Kidney (tissue), 13 donors: ENCODE measurements at regions not wholly inside any gene's neighbourhood (a gene's known extent, or its start where the extent isn't known, plus 50 kb on each side); places are given as distances from the start of the nearest gene placed in this dataset.
A peak's percentile ranks its signal among the peaks of the same experiment; 100 is the strongest.

Experiments used
- DNase-seq, 5 donors: peaks; one replicate each; pipeline ENCODE4 v3.0.0-alpha.2; 2013 to 2020
- FAIRE-seq: peaks from 2 replicates; lab custom pipeline; 2012; peaks lifted over from hg19 to GRCh38; lab: Jason Lieb, UNC
- H3K27ac ChIP-seq, 2 donors: one replicate each; pipeline ENCODE4 v1.7.0; 2013; ENCODE audit warnings: low read depth in 2 of 2, low read length in 2 of 2, inconsistent platforms in 1 of 2
- H3K27me3 ChIP-seq: one replicate; pipeline ENCODE4 v1.7.1; 2013; ENCODE audit warnings: low read length, inconsistent platforms; ENCODE audit not compliant: control insufficient read depth, insufficient read depth
- H3K36me3 ChIP-seq, 3 donors: one replicate each; pipeline versions ENCODE4 v1.7.0 to v1.7.1; 2013; ENCODE audit warnings: low read length in 3 of 3, control low read depth in 1 of 3, inconsistent platforms in 1 of 3; ENCODE audit not compliant: insufficient read depth in 3 of 3, control insufficient read depth in 2 of 3
- H3K4me1 ChIP-seq, 3 donors: one replicate each; pipeline versions ENCODE4 v1.7.0 to v1.7.1; 2013; ENCODE audit warnings: low read length in 3 of 3, inconsistent platforms in 1 of 3, low read depth in 1 of 3; ENCODE audit not compliant: control insufficient read depth in 2 of 3, insufficient read depth in 2 of 3
- H3K4me3 ChIP-seq, 3 donors: one replicate each; pipeline versions ENCODE4 v1.7.0 to v1.8.1; 2013; ENCODE audit warnings: low read length in 3 of 3, control low read depth in 1 of 3, inconsistent platforms in 1 of 3
- H3K9ac ChIP-seq, 3 donors: one replicate each; pipeline versions ENCODE4 v1.7.0 to v1.7.1; 2013; ENCODE audit warnings: low read length in 3 of 3, control low read depth in 1 of 3, inconsistent platforms in 1 of 3
- H3K9me3 ChIP-seq, 3 donors: one replicate each; pipeline versions ENCODE4 v1.7.0 to v1.7.1; 2013; ENCODE audit warnings: low read length in 3 of 3, control low read depth in 1 of 3, inconsistent platforms in 1 of 3; ENCODE audit not compliant: control insufficient read depth in 2 of 3, insufficient read depth in 1 of 3
- intact Hi-C: fragments of 100-400 bp; cut with DNase I; formaldehyde crosslinking; loops from one replicate; pipeline ENCODE4 v1.11.1; 2022
- TF ChIP-seq, protein P1 (sequence below): IDR thresholded peaks from 3 replicates; pipeline ENCODE4 v1.5.1; 2012; ENCODE audit warnings: mild to moderate bottlenecking, moderate library complexity, borderline replicate concordance; ENCODE audit not compliant: insufficient read depth; ENCODE audit errors: extremely low read depth
- donor health status: control.
- donor health status: control.
- donor health status: control.
- donor health status: control.
- donor health status: control.
- donor health status: DM: yes; HTN: yes; CAD: no.
- donor health status: Normal renal cell carcinoma (clear cell type).

DNA sequence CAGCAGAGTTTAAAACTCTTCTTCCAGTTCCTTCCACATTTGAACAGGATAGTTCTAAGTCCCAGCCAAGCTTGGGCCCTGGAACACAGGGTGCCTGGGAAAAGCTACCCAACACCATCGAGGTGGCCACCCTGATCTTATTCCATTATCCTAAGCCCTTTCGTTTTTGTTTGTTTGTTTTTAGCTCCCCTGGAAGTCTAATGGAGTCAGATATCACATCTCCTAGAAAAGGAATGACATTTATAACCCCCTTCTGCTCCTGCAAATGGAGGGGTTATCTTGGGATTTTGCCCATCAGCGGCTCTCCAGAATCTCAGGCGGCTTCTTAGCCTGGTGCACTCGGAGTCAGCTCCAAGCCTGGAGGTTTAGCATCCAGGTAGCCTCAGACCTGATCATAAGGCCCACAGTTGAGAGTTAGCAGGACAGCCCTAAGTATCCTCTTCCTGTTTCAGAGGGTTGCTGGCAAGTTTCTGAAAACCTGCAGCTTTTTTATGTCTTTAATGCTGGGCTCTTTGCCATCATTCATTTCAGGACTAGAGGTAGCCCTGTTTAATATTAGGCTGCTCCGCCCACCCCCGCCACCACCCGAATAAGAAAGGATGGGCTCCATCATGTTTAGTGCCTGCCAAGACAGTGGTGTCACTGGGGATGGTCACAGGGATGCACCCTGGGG lies 230.0 kb upstream of the LNX1 start:
- Histone ChIP-seq H3K27me3 (no peaks in the 10 kb centered on the region), H3K9ac (no peak overlapping the region), H3K4me1 (no peaks in the 10 kb centered on the region), H3K27ac (no peak overlapping the region), H3K9me3 (no peaks in the 10 kb centered on the region), H3K36me3 (no peaks in the 10 kb centered on the region), H3K4me3 (no peak overlapping the region)
- no peak for DNase-seq
- TF ChIP-seq, protein P1, sequence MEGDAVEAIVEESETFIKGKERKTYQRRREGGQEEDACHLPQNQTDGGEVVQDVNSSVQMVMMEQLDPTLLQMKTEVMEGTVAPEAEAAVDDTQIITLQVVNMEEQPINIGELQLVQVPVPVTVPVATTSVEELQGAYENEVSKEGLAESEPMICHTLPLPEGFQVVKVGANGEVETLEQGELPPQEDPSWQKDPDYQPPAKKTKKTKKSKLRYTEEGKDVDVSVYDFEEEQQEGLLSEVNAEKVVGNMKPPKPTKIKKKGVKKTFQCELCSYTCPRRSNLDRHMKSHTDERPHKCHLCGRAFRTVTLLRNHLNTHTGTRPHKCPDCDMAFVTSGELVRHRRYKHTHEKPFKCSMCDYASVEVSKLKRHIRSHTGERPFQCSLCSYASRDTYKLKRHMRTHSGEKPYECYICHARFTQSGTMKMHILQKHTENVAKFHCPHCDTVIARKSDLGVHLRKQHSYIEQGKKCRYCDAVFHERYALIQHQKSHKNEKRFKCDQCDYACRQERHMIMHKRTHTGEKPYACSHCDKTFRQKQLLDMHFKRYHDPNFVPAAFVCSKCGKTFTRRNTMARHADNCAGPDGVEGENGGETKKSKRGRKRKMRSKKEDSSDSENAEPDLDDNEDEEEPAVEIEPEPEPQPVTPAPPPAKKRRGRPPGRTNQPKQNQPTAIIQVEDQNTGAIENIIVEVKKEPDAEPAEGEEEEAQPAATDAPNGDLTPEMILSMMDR = no peak
- FAIRE-seq = no peak
- intact Hi-C loops = no loop called here

GRCh38 chr4:53818104-53818503 lies 226.8 kb upstream of the LNX1 start:
- Histone ChIP-seq H3K4me3 (no peak overlapping the region), H3K27me3 (no peaks in the 10 kb centered on the region), H3K9me3 (no peaks in the 10 kb centered on the region), H3K9ac (no peak overlapping the region), H3K27ac (no peak overlapping the region), H3K36me3 (no peaks in the 10 kb centered on the region), H3K4me1 (no peaks in the 10 kb centered on the region)
- no peak for FAIRE-seq
- DNase-seq = peak in 1 of 5 donors; percentile 12
- intact Hi-C loops = no loop called here
- TF ChIP-seq, protein P1 = no peak

DNA sequence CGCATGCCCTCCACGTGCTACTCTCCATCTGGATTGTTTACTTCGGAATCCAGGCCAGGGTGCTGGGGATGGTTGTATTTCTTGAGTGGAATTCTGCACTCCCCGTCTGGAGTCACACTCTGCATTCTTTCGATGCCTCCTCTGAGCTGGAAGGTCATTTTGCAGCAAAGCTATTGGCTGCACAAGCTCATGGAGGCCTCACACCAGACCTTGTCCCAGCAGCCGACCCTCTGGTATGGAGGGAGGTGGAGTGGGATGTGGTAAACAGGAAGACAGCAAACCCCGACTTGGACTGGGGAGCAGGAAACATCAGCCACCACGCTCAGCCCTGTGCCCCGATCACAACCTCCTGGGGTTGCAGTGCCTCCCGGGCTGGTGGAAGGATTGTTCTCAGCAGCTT lies 225.3 kb upstream of the LNX1 start:
- TF ChIP-seq, protein P1 = no peak
- Histone ChIP-seq H3K9me3 (no peaks in the 10 kb centered on the region), H3K27me3 (no peaks in the 10 kb centered on the region), H3K9ac (no peak overlapping the region), H3K36me3 (no peaks in the 10 kb centered on the region), H3K27ac (no peak overlapping the region), H3K4me1 (no peaks in the 10 kb centered on the region), H3K4me3 (no peak overlapping the region)
- intact Hi-C loops = no loop called here
- FAIRE-seq = no peak
- peak in 1 of 5 donors; percentile 21 for DNase-seq

GRCh38 chr4:53815281-53815680 lies 224.0 kb upstream of the LNX1 start:
- Histone ChIP-seq H3K4me3 (no peak overlapping the region), H3K27ac (no peak overlapping the region), H3K9me3 (no peaks in the 10 kb centered on the region), H3K36me3 (no peaks in the 10 kb centered on the region), H3K9ac (no peak overlapping the region), H3K27me3 (no peaks in the 10 kb centered on the region), H3K4me1 (no peaks in the 10 kb centered on the region)
- intact Hi-C loops = no loop called here
- DNase-seq (no peak), FAIRE-seq (no peak)
- TF ChIP-seq, protein P1 = no peak
